ENCODE measurements at regions not wholly inside any gene's neighbourhood (a gene's known extent, or its start where the extent isn't known, plus 50 kb on each side); places are given as distances from the start of the nearest gene placed in this dataset.

- no peak for TF ChIP-seq POLR2AphosphoS5 (IDR thresholded peaks at IDR 0.05; ENCODE audit: low read depth, low read length)
- TF ChIP-seq TAF1 (IDR thresholded peaks at IDR 0.05; ENCODE audit: low read depth, low read length): no peak
- no peak for TF ChIP-seq POLR2A (IDR thresholded peaks at IDR 0.05; ENCODE audit: low read depth, low read length)
- TF ChIP-seq SPI1 (IDR thresholded peaks at IDR 0.05; ENCODE audit: low read depth, low read length): no peak
- TF ChIP-seq POU2F2 (IDR thresholded peaks at IDR 0.05; ENCODE audit: low read depth, low read length): no peak
Observed at GRCh38 chr7:25946181-25946580, 205.8 kb upstream of the NFE2L3 start.
